GM12878 (cell line): ENCODE measurements at regions not wholly inside any gene's neighbourhood (a gene's known extent, or its start where the extent isn't known, plus 50 kb on each side); places are given as distances from the start of the nearest gene placed in this dataset.

Source experiments
- ATAC-seq: fragments of 200-7000 bp; cut with Tn5 transposase; 3 replicates; pipeline ENCODE4 v1.9.1; 2020; ENCODE audit warnings: mild to moderate bottlenecking, moderate library complexity
- BruUV-seq: library from RNA; stranded (reverse); fragments of 400-500 nt; replicated peaks from 2 replicates; lab custom pipeline; 2021; lab: Mats Ljungman, UMichigan
- CTCF ChIA-PET: fragments of 300-600 bp; sonication (Branson Sonifier 250); formaldehyde crosslinking; extraction: SDS; loops from one replicate; lab custom pipeline; 2021; ENCODE audit warnings: inconsistent platforms; lab: Yijun Ruan, JAX
- POLR2A ChIA-PET: fragments of 350-600 bp; formaldehyde crosslinking; extraction: SDS; loops from one replicate; lab custom pipeline; 2021; ENCODE audit warnings: inconsistent platforms; lab: Charles Lee
- RAD21 ChIA-PET: fragments of 300-600 bp; sonication (Branson Sonifier 250); formaldehyde crosslinking; loops from one replicate; lab custom pipeline; 2023; ENCODE audit warnings: antibody characterized with exemption; ENCODE audit not compliant: unreplicated experiment; lab: Charles Lee
- SMC1A ChIA-PET: fragments of 300-600 bp; sonication (Branson Sonifier 250); formaldehyde crosslinking; loops from one replicate; lab custom pipeline; 2023; ENCODE audit not compliant: unreplicated experiment, uncharacterized antibody; lab: Charles Lee
- DNase-seq: peaks from one replicate; pipeline ENCODE4 v3.0.0-alpha.2; 2011; ENCODE audit warnings: low read depth, low spot score
- FAIRE-seq: peaks from 3 replicates; lab custom pipeline; 2011; peaks lifted over from hg19 to GRCh38; lab: Jason Lieb, UNC
- H2AFZ ChIP-seq: 2 replicates; pipeline ENCODE4 v1.6.0; 2011; ENCODE audit warnings: low read depth, low read length, control low read depth; ENCODE audit not compliant: control insufficient read depth
- H3K27ac ChIP-seq: 2 replicates; pipeline ENCODE4 v1.5.1; 2011; ENCODE audit warnings: control low read depth; ENCODE audit not compliant: control insufficient read depth, insufficient read depth
- H3K27me3 ChIP-seq, 2 experiments: replicated peaks in 1 of 2; 2 replicates each; pipeline versions ENCODE4 v1.6.0 to v1.6.1; 2011; ENCODE audit warnings: low read length in 1 of 2; ENCODE audit not compliant: control insufficient read depth in 2 of 2, insufficient read depth in 2 of 2
- H3K36me3 ChIP-seq, 2 experiments: 2 replicates each; pipeline ENCODE4 v1.5.1; 2011; ENCODE audit warnings: low read length in 1 of 2; ENCODE audit not compliant: control insufficient read depth in 2 of 2, insufficient read depth in 2 of 2
- H3K4me1 ChIP-seq: 2 replicates; pipeline ENCODE4 v1.6.1; 2011; ENCODE audit warnings: mild to moderate bottlenecking, low read length, moderate library complexity, mixed read lengths; ENCODE audit not compliant: control insufficient read depth, insufficient read depth
- H3K4me2 ChIP-seq: 2 replicates; pipeline ENCODE4 v1.6.0; 2011; ENCODE audit warnings: control low read depth; ENCODE audit not compliant: control insufficient read depth, insufficient read depth
- H3K4me3 ChIP-seq: fragments of 200-600 bp; sonication (generic); 2 replicates; pipeline ENCODE4 v1.5.1; 2016
- H3K79me2 ChIP-seq: 2 replicates; pipeline ENCODE4 v1.6.0; 2011; ENCODE audit warnings: low read length; ENCODE audit not compliant: control insufficient read depth, insufficient read depth
- H3K9ac ChIP-seq: 2 replicates; pipeline ENCODE4 v1.8.0; 2011; ENCODE audit warnings: low read length, control low read depth, mixed read lengths; ENCODE audit not compliant: control insufficient read depth, insufficient read depth
- H3K9me3 ChIP-seq: replicated peaks from 3 replicates; pipeline ENCODE4 v1.5.1; 2011; ENCODE audit warnings: mild to moderate bottlenecking, low read length; ENCODE audit not compliant: control insufficient read depth, insufficient read depth
- H4K20me1 ChIP-seq: 2 replicates; pipeline ENCODE4 v1.6.0; 2011; ENCODE audit not compliant: control insufficient read depth, insufficient read depth
- KAT2A ChIP-seq: conservative IDR thresholded peaks from 2 replicates; pipeline ENCODE4 v1.6.1; 2011; ENCODE audit warnings: low read depth, low read length; ENCODE audit not compliant: control insufficient read depth
- RELA ChIP-seq: fragments of 450-650 bp; IDR thresholded peaks from 2 replicates; pipeline ENCODE4 v1.8.0; 2014; ENCODE audit warnings: borderline replicate concordance; ENCODE audit not compliant: partially characterized antibody
- REST ChIP-seq: IDR thresholded peaks from 2 replicates; pipeline ENCODE4 v1.6.1; 2012; ENCODE audit warnings: mild to moderate bottlenecking, low read depth, low read length
- USF2 ChIP-seq: IDR thresholded peaks from 2 replicates; pipeline ENCODE4 v1.6.1; 2011; ENCODE audit warnings: low read depth, low read length, improper control_type of control experiment, borderline replicate concordance
- ZBTB40 ChIP-seq: fragments of 450-650 bp; IDR thresholded peaks from 2 replicates; pipeline ENCODE4 v1.6.1; 2016; ENCODE audit warnings: mild to moderate bottlenecking, moderate library complexity, borderline replicate concordance
- ZNF622 ChIP-seq: fragments of 450-650 bp; IDR thresholded peaks from 2 replicates; pipeline ENCODE4 v1.6.1; 2017; ENCODE audit warnings: mild to moderate bottlenecking, inconsistent platforms
- WGBS: methylation state at CpG from one replicate; pipeline ENCODE4 v1.1.6; 2016; ENCODE audit warnings: low lambda C conversion rate; ENCODE audit not compliant: insufficient replicate concordance, insufficient coverage; ENCODE audit errors: missing lambda C conversion rate; 5-methylcytosine and 5-hydroxymethylcytosine counted together
- in situ Hi-C: fragments of 300-500 bp; cut with MboI; formaldehyde crosslinking; loops from 9 replicates; pipeline ENCODE4 v1.14.3; 2018; ENCODE audit warnings: mixed read lengths
- intact Hi-C: fragments of 100-400 bp; cut with micrococcal nuclease; formaldehyde crosslinking; loops from one replicate; pipeline ENCODE4 v1.14.2; 2022; ENCODE audit not compliant: unreplicated experiment
- TF ChIP-seq, protein P1 (sequence below): fragments of 150-350 bp; IDR thresholded peaks from 2 replicates; pipeline ENCODE4 v1.6.1; 2014; ENCODE audit warnings: mild to moderate bottlenecking, low read depth, low read length

GRCh38 chr4:135382280-135382959 lies 1180.8 kb upstream of the PABPC4L start:
- intact Hi-C loops (no loop called here), in situ Hi-C loops (loop anchor here (25.0 kb wide), 1 partner anchor 1480 kb away; no protein-coding TSS in a partner anchor)
- H3K27ac ChIP-seq = no peak overlapping the region
- no peaks in the 10 kb centered on the region for H3K27me3 ChIP-seq
- FAIRE-seq (no peak), DNase-seq (no peak), ATAC-seq (peak; percentile 39)
- ChIA-PET CTCF (interaction anchor here (2.2 kb wide), 1 partner anchor 10 kb away, joined by 7 read pairs; no protein-coding TSS in a partner anchor), POLR2A (no interaction called here), SMC1A (interaction anchor here (1.1 to 1.2 kb wide), 2 partner anchors 11 to 14 kb away, joined by 3 to 5 read pairs; no protein-coding TSS in a partner anchor), RAD21 (no interaction called here)
- no TSS peak for BruUV-seq
- no peak overlapping the region for H3K4me3 ChIP-seq
- H3K36me3 ChIP-seq = no peaks in the 10 kb centered on the region
- H3K4me2 ChIP-seq = no peak overlapping the region
- no peaks in the 10 kb centered on the region for H3K79me2 ChIP-seq
- TF ChIP-seq USF2 (no peak), ZNF622 (no peak), ZBTB40 (no peak), KAT2A (no peak), RELA (no peak), REST (no peak)
- TF ChIP-seq, protein P1, sequence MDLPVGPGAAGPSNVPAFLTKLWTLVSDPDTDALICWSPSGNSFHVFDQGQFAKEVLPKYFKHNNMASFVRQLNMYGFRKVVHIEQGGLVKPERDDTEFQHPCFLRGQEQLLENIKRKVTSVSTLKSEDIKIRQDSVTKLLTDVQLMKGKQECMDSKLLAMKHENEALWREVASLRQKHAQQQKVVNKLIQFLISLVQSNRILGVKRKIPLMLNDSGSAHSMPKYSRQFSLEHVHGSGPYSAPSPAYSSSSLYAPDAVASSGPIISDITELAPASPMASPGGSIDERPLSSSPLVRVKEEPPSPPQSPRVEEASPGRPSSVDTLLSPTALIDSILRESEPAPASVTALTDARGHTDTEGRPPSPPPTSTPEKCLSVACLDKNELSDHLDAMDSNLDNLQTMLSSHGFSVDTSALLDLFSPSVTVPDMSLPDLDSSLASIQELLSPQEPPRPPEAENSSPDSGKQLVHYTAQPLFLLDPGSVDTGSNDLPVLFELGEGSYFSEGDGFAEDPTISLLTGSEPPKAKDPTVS = no peak
- H3K9ac ChIP-seq = no peak overlapping the region
- no peaks in the 10 kb centered on the region for H3K9me3 ChIP-seq
- 15% methylated on average over 7 of the region's 7 CpGs for WGBS
- no peaks in the 10 kb centered on the region for H3K4me1 ChIP-seq
- H4K20me1 ChIP-seq = no peaks in the 10 kb centered on the region
- H2AFZ ChIP-seq = no peak overlapping the region
